RWPE1 (cell line): ENCODE measurements at regions not wholly inside any gene's neighbourhood (a gene's known extent, or its start where the extent isn't known, plus 50 kb on each side); places are given as distances from the start of the nearest gene placed in this dataset.

ENCODE experiments used
- CTCF ChIA-PET: fragments of 350-600 bp; sonication (Branson Sonifier 250); formaldehyde crosslinking; extraction: SDS; loops from one replicate; lab custom pipeline; 2021; lab: Yijun Ruan, JAX
- POLR2A ChIA-PET: fragments of 400-600 bp; formaldehyde crosslinking; extraction: SDS; loops from one replicate; lab custom pipeline; 2020; ENCODE audit warnings: antibody characterized with exemption; ENCODE audit not compliant: low non-redundant PET; lab: Yijun Ruan, JAX
- DNase-seq: peaks from one replicate; pipeline ENCODE4 v3.0.0; 2012; ENCODE audit warnings: low spot score
- H3K27ac ChIP-seq: fragments of 450-650 bp; 2 replicates; pipeline ENCODE4 v1.5.1; 2017
- TF ChIP-seq, protein P1 (sequence below): fragments of 450-650 bp; conservative IDR thresholded peaks from 2 replicates; pipeline ENCODE4 v1.5.1; 2017; ENCODE audit warnings: low read depth, mild to moderate bottlenecking

DNA sequence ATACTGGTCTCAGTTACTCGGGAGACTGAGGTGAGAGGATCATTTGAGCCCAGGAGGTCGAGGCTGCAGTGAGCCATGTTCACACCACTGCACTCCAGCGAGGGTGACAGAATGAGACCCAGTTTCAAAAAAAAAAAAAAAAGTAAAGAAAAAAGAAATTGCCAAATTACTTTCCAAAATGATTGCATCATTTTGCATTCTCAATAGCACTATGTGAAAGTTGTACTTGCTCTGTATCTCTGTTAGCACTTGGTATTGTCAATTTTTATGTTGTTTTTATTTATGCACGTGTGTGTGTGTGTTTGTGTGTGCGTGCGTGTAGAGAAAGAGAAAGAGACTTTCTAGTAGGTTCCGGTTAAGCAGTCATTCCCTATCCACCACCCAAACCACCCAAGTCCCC lies 328.4 kb downstream of the RAB3C start:
- ChIA-PET CTCF (no interaction called here), POLR2A (no interaction called here)
- H3K27ac ChIP-seq, result no peak overlapping the region
- TF ChIP-seq, protein P1, sequence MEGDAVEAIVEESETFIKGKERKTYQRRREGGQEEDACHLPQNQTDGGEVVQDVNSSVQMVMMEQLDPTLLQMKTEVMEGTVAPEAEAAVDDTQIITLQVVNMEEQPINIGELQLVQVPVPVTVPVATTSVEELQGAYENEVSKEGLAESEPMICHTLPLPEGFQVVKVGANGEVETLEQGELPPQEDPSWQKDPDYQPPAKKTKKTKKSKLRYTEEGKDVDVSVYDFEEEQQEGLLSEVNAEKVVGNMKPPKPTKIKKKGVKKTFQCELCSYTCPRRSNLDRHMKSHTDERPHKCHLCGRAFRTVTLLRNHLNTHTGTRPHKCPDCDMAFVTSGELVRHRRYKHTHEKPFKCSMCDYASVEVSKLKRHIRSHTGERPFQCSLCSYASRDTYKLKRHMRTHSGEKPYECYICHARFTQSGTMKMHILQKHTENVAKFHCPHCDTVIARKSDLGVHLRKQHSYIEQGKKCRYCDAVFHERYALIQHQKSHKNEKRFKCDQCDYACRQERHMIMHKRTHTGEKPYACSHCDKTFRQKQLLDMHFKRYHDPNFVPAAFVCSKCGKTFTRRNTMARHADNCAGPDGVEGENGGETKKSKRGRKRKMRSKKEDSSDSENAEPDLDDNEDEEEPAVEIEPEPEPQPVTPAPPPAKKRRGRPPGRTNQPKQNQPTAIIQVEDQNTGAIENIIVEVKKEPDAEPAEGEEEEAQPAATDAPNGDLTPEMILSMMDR, result no peak
- DNase-seq, result no peak

DNA sequence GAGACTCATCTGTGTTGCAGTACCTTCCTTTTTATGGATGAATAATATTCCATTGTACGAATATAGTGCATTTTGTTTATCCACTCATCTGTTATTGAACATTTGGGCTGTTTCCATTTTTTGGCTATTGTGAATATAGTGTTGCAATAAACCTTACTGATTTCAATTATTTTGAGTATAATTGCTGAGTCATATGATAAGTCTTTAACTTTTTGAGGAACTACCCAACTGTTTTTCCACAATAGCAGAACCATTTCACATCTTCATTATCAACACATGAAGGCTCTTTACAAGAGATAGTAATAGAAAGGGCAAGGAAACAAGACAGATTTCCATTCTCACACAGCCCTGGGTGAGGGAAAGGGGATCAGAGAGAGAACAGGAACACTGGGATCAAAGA lies 329.2 kb downstream of the RAB3C start:
- ChIA-PET POLR2A (no interaction called here), CTCF (interaction anchor here (1.2 kb wide), 1 partner anchor 25 kb away, joined by 3 read pairs; no protein-coding TSS in a partner anchor)
- TF ChIP-seq, protein P1, result no peak
- H3K27ac ChIP-seq, result no peak overlapping the region
- no peak for DNase-seq

DNA sequence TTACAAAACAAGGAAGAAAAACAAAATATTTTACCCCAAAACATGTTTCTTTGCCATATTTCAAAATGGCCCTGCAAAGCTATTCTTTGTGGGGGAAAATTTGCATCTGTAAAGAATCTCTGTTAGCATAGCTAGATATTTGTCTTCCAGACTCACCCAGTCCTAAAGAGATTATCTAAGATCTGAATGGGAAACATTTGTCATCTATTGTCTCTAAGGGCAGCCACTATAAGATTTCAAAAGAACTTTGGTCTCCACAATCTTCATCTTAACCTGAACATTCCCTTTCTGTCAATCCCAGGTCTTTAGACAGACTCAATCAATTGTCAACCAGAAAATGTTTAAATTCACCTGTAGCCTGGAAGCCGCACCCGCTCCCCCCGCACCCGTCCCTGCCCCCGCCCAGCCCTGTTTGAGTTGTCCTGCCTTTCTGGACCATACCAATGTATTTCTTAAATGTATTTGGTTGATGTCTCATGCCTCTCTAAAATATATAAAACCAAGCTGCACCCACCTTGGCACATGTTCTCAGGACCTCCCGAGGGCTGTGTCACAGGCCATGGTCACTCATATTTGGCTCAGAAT lies 330.6 kb downstream of the RAB3C start:
- ChIA-PET CTCF (interaction anchor here (0.7 to 1.2 kb wide), 2 partner anchors 27 to 67 kb away, joined by 3 to 4 read pairs; no protein-coding TSS in a partner anchor), POLR2A (no interaction called here)
- DNase-seq, result no peak
- no peak overlapping the region for H3K27ac ChIP-seq
- TF ChIP-seq, protein P1, result no peak

DNA sequence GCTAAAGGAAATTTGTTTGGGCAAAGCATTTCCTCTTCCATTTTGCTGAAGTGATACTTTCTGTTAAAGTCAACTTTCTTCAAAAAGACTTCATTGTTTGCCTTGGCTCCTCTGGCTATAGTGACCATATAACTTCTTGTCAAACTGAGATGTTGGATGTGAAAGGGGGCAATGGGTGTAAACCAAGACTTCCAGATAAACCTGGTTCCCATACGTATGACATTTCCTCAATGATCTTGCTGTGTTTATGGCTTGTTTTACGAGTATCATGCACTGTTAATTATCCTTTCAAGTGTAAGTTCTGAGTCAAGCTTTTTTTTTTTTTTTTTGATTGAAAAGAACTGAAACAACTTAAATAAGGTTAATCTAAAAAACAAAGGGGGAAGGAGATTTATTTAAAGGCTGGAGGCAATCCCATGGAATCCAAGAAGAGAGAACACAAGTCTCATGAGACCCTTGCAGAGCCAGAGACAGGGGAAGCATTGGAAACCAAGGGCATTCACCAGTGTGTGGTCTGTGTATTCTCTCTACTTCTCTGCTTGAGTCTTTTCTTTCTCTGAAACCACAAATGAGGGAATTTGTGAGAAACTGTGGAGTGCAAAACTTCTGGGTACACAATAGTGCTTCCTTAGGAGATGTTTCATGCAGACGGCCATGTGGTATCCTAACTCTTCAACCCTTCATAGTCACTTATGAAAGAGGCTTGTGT lies 335.3 kb downstream of the RAB3C start:
- TF ChIP-seq, protein P1, result no peak
- CTCF ChIA-PET, result no interaction called here
- no peak overlapping the region for H3K27ac ChIP-seq
- POLR2A ChIA-PET, result no interaction called here
- no peak for DNase-seq
